Thymus (tissue), 11 donors: ENCODE measurements at regions not wholly inside any gene's neighbourhood (a gene's known extent, or its start where the extent isn't known, plus 50 kb on each side); places are given as distances from the start of the nearest gene placed in this dataset.
"Not testable (repeated sequence)": the region's sequence is repeated elsewhere in the genome, so short reads cannot be mapped to it uniquely, and the experiment has no call there.

Experiments
- DNase-seq, 9 donors: peaks; one replicate each; pipeline ENCODE4 v3.0.0-alpha.2; 2013; ENCODE audit warnings: low spot score in 9 of 9, low read depth in 6 of 9, missing footprints in 1 of 9
- H3K27ac ChIP-seq, 2 donors: one replicate each; pipeline ENCODE4 v1.5.1; 2013; ENCODE audit warnings: control low read depth in 1 of 2, low read depth in 1 of 2, low read length in 1 of 2, mild to moderate bottlenecking in 1 of 2, moderate library complexity in 1 of 2
- H3K27me3 ChIP-seq, 2 donors: one replicate each; pipeline ENCODE4 v1.5.1; 2013; ENCODE audit warnings: low read length in 1 of 2; ENCODE audit not compliant: control insufficient read depth in 2 of 2, insufficient read depth in 1 of 2
- H3K36me3 ChIP-seq, 2 donors: one replicate each; pipeline ENCODE4 v1.5.1; 2013; ENCODE audit warnings: low read length in 1 of 2, mild to moderate bottlenecking in 1 of 2, moderate library complexity in 1 of 2; ENCODE audit not compliant: control insufficient read depth in 2 of 2, insufficient read depth in 2 of 2
- H3K4me1 ChIP-seq, 2 donors: one replicate each; pipeline ENCODE4 v1.5.1; 2013; ENCODE audit warnings: low read length in 2 of 2; ENCODE audit not compliant: control insufficient read depth in 2 of 2, insufficient read depth in 2 of 2
- H3K4me3 ChIP-seq, 2 donors: one replicate each; pipeline ENCODE4 v1.5.1; 2013; ENCODE audit warnings: low read length in 2 of 2, control low read depth in 1 of 2, mild to moderate bottlenecking in 1 of 2
- H3K9me3 ChIP-seq, 2 donors: one replicate each; pipeline ENCODE4 v1.5.1; 2013; ENCODE audit warnings: low read length in 1 of 2, mild to moderate bottlenecking in 1 of 2; ENCODE audit not compliant: control insufficient read depth in 2 of 2, insufficient read depth in 1 of 2
- WGBS: extraction: QIAGEN DNeasy Blood & Tissue Kit; methylation state at CpG from one replicate; pipeline ENCODE4 v1.1.7; 2013; 5-methylcytosine and 5-hydroxymethylcytosine counted together
- donor health status: healthy.

GRCh38 chr16:16507041-16507440 lies 128.1 kb downstream of the NPIPA7 start:
- not testable (repeated sequence) for H3K36me3 ChIP-seq, H3K9me3 ChIP-seq, DNase-seq, H3K4me3 ChIP-seq, H3K27ac ChIP-seq, H3K27me3 ChIP-seq, H3K4me1 ChIP-seq
- WGBS, result no CpG with 5 or more reads among the region's 1 CpG

- H3K4me3 ChIP-seq, H3K27ac ChIP-seq, H3K27me3 ChIP-seq, DNase-seq, H3K4me1 ChIP-seq, H3K36me3 ChIP-seq, H3K9me3 ChIP-seq: not testable (repeated sequence)
- no CpG with 5 or more reads among the region's 2 CpGs for WGBS
Measured at GRCh38 chr16:16508344-16508743, 129.4 kb downstream of the NPIPA7 start.

GRCh38 chr16:16519395-16519794 lies 140.5 kb downstream of the NPIPA7 start:
- not testable (repeated sequence) for H3K36me3 ChIP-seq, H3K4me1 ChIP-seq, DNase-seq, H3K27me3 ChIP-seq, H3K9me3 ChIP-seq, H3K4me3 ChIP-seq, H3K27ac ChIP-seq

- 0% methylated on average over 1 of the region's 12 CpGs for WGBS
- DNase-seq, H3K9me3 ChIP-seq, H3K36me3 ChIP-seq, H3K4me3 ChIP-seq, H3K27me3 ChIP-seq, H3K27ac ChIP-seq, H3K4me1 ChIP-seq: not testable (repeated sequence)
Measured at GRCh38 chr16:16521239-16522002, 142.5 kb downstream of the NPIPA7 start.

- not testable (repeated sequence) for DNase-seq, H3K4me1 ChIP-seq, H3K27me3 ChIP-seq, H3K9me3 ChIP-seq, H3K36me3 ChIP-seq, H3K4me3 ChIP-seq, H3K27ac ChIP-seq
- WGBS, result 79% methylated on average over 3 of the region's 13 CpGs
Measured at GRCh38 chr16:16526998-16527397, 148.1 kb downstream of the NPIPA7 start.

DNA sequence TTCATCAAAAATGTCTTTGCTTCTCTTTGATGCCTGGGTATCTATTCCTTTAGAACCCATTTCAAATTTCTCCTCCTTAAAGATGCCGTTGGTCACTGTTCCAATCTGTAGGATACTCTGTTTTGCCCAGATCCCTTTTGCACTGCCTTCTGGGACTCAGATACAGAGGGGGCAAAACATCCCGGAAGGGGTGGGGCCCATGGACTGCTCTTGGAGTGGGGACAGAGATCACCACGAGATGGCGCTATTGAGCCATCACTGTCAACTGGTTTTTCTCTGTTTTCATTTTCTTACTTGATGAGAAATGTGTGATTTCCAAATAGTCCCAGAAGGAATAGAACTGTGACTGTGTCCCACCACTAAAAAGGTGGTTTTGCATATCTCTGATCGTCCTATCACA lies 151.8 kb downstream of the NPIPA7 start:
- H3K4me3 ChIP-seq, H3K27me3 ChIP-seq, DNase-seq, H3K9me3 ChIP-seq, H3K4me1 ChIP-seq, H3K27ac ChIP-seq, H3K36me3 ChIP-seq: not testable (repeated sequence)
- 55% methylated on average over 1 of the region's 5 CpGs for WGBS

- not testable (repeated sequence) for H3K4me1 ChIP-seq, H3K9me3 ChIP-seq, H3K27me3 ChIP-seq, H3K36me3 ChIP-seq, DNase-seq, H3K4me3 ChIP-seq, H3K27ac ChIP-seq
- WGBS, result 99% methylated on average over 3 of the region's 4 CpGs
Measured at GRCh38 chr16:16535565-16535964, 156.6 kb downstream of the NPIPA7 start.

DNA sequence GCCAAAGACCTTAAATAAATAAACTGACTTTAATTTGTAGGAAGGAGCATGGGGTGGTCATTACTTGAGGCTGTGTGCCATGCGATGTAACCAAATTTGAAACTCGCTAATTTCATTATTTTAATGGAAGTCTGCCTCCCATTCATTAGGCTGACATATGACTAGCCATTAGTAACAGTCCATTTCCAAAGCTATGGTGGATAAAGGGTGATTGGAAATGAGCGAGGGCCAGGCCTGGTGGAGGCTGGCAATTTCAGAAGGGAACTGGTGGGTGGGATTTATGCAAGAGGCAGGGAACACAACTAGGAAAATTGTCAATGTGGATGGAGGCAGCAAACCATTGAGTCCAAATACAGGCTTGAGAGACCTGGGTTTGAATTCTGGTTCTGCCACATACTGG lies 157.2 kb downstream of the NPIPA7 start:
- not testable (repeated sequence) for DNase-seq, H3K27ac ChIP-seq, H3K4me1 ChIP-seq, H3K9me3 ChIP-seq, H3K36me3 ChIP-seq, H3K4me3 ChIP-seq, H3K27me3 ChIP-seq
- 95% methylated on average over 3 of the region's 3 CpGs for WGBS

DNA sequence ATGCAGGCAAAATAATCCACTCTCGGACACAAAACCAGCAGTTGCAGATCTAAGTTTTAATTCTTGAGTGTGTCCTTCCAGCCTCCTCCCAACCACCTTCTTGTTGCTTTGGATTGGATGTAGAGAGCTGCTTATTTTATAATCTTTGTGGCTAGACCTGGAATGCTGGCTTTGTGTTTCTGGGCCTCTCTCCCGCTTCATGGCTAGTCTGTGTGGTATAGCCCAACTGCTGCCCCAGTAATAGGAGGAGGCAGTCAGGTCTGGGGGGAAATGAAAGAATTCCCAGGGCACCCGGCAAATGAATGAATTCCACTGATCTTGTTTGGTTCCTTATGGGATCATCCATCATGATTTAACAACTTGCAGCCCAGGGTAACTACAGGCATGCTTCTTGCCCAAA lies 170.8 kb downstream of the NPIPA7 start:
- not testable (repeated sequence) for H3K9me3 ChIP-seq, H3K36me3 ChIP-seq, H3K4me1 ChIP-seq, H3K4me3 ChIP-seq, H3K27ac ChIP-seq, H3K27me3 ChIP-seq, DNase-seq
- 85% methylated on average over 3 of the region's 3 CpGs for WGBS

DNA sequence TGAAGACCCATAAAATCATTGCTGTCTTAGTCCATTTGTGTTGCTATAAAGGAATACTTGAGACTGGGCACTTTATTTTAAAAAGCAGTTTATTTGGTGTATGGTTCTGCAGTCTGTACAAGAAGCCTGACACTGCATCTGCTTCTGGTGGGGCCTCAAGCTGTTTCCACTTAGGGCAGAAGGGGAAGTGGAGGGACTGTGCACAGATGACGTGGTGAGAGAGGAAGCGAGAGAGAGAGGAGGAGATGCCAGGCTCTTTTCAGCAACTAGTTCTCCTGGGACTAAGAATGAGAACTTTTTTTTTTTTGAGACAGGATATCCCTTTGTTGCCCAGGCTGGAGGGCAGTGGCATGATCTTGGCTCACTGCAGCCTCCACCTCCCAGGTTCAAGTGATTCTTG lies 171.9 kb downstream of the NPIPA7 start:
- not testable (repeated sequence) for H3K9me3 ChIP-seq, H3K36me3 ChIP-seq, H3K27ac ChIP-seq, H3K27me3 ChIP-seq, H3K4me3 ChIP-seq, DNase-seq, H3K4me1 ChIP-seq
- WGBS, result 27% methylated on average over 2 of the region's 2 CpGs
